ENCODE measurements at regions not wholly inside any gene's neighbourhood (a gene's known extent, or its start where the extent isn't known, plus 50 kb on each side); places are given as distances from the start of the nearest gene placed in this dataset.

DNA sequence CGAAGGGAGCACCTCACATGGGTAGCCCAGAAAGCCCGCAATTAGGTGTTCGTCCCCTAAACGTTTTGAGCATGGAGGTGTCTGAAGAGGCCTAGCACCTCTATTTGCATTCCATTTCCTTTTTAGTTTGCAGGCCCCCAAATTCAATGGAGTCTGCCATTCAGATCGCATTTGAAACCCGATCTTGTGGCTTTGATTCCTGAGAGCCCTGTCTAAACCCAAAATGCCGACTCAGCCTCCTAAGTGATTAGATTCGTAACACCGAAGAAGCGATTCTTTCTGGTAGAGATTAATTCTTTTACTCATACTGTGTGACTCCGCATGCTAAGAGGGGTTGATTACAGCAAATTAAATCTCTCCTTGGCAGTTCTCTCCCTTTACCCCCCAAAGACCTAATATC lies 415.2 kb upstream of the KAZN start:
- TF ChIP-seq, protein P1, sequence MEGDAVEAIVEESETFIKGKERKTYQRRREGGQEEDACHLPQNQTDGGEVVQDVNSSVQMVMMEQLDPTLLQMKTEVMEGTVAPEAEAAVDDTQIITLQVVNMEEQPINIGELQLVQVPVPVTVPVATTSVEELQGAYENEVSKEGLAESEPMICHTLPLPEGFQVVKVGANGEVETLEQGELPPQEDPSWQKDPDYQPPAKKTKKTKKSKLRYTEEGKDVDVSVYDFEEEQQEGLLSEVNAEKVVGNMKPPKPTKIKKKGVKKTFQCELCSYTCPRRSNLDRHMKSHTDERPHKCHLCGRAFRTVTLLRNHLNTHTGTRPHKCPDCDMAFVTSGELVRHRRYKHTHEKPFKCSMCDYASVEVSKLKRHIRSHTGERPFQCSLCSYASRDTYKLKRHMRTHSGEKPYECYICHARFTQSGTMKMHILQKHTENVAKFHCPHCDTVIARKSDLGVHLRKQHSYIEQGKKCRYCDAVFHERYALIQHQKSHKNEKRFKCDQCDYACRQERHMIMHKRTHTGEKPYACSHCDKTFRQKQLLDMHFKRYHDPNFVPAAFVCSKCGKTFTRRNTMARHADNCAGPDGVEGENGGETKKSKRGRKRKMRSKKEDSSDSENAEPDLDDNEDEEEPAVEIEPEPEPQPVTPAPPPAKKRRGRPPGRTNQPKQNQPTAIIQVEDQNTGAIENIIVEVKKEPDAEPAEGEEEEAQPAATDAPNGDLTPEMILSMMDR (conservative IDR thresholded peaks at IDR 0.05; ENCODE audit: low read depth, low read length): no peak
- TF ChIP-seq EZH2 (IDR thresholded peaks at IDR 0.05; ENCODE audit: borderline replicate concordance, low read depth, low read length, poor library complexity, severe bottlenecking): no peak

Measured in A673 (cell line).